ENCODE measurements at regions not wholly inside any gene's neighbourhood (a gene's known extent, or its start where the extent isn't known, plus 50 kb on each side); places are given as distances from the start of the nearest gene placed in this dataset.

DNA sequence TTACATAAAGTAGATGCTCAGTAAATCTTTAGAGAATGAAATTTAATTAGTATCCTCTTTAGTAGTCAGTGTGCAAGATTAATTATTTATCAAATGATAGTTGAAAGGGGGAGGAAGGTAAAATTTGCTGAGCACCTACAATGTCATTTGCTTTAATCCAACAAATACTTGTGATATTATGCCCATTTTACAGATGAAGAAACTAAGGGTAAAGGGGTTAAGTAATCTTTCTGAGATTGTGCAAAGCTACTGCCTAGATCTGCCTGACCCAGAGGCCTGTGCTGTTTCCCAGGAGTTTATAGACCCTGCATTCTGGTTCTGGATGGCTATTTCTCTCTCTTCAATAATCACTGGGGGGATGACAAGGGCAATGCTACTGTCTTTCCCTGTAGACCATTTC is 58.3 kb upstream of the BACH2 start:
- TF ChIP-seq CTCF (IDR thresholded peaks at IDR 0.05; ENCODE audit: insufficient read depth, low read depth, low read length), result no peak
- no peaks in the 10 kb centered on the region for H3K36me3 ChIP-seq (ENCODE audit: control insufficient read depth, insufficient read depth, low read length)
- peaks cover 7% of the 10 kb centered on the region for H3K27me3 ChIP-seq (ENCODE audit: control insufficient read depth, insufficient read depth, low read length)
- DNase-seq (ENCODE audit: low read depth), result no peak
- no peak overlapping the region for H3K4me3 ChIP-seq (ENCODE audit: low read depth, low read length)
- POLR2A ChIA-PET, result no interaction called here
- CTCF ChIA-PET, result no interaction called here

- no peak for TF ChIP-seq CTCF (IDR thresholded peaks at IDR 0.05; ENCODE audit: insufficient read depth, low read depth, low read length)
- Histone ChIP-seq H3K36me3 (ENCODE audit: control insufficient read depth, insufficient read depth, low read length) (no peaks in the 10 kb centered on the region), H3K27me3 (ENCODE audit: control insufficient read depth, insufficient read depth, low read length) (peaks cover 7% of the 10 kb centered on the region), H3K4me3 (ENCODE audit: low read depth, low read length) (no peak overlapping the region)
- CTCF ChIA-PET, result interaction anchor here (1.6 kb wide), 1 partner anchor 11 kb away, joined by 5 read pairs; no protein-coding TSS in a partner anchor
- POLR2A ChIA-PET, result no interaction called here
- DNase-seq (ENCODE audit: low read depth), result no peak
Measured at GRCh38 chr6:90351696-90352095, 55.1 kb upstream of the BACH2 start.

GRCh38 chr6:90350689-90351554 is 54.3 kb upstream of the BACH2 start:
- Histone ChIP-seq H3K36me3 (ENCODE audit: control insufficient read depth, insufficient read depth, low read length) (no peaks in the 10 kb centered on the region), H3K4me3 (ENCODE audit: low read depth, low read length) (no peak overlapping the region), H3K27me3 (ENCODE audit: control insufficient read depth, insufficient read depth, low read length) (peaks cover 7% of the 10 kb centered on the region)
- ChIA-PET POLR2A (no interaction called here), CTCF (interaction anchor here (1.6 kb wide), 1 partner anchor 10 kb away, joined by 5 read pairs; no protein-coding TSS in a partner anchor)
- TF ChIP-seq CTCF (IDR thresholded peaks at IDR 0.05; ENCODE audit: insufficient read depth, low read depth, low read length), result no peak
- no peak for DNase-seq (ENCODE audit: low read depth)

DNA sequence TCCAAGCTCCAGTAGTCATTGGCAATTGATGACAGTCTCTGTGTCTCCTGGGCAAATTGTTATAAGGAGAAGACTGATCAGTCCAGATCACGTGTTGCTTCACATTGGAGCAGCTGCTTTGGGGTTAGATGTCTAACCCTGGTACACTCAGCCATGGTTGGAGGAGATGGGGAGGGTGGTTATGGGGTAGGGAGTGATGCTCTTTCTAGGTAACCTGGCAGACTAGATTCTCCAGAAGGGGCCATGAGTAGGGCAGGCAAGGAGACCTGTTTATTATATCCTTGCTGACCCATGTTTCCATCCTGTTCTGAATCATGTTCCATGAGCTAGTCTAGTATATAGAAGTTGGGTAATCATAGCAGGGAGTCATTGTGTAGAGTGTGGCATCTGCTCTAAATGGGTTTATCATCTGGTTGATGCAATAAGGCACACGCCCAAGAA is 50.8 kb upstream of the BACH2 start:
- Histone ChIP-seq H3K36me3 (ENCODE audit: control insufficient read depth, insufficient read depth, low read length) (no peaks in the 10 kb centered on the region), H3K4me3 (ENCODE audit: low read depth, low read length) (no peak overlapping the region), H3K27me3 (ENCODE audit: control insufficient read depth, insufficient read depth, low read length) (no peaks in the 10 kb centered on the region)
- no peak for TF ChIP-seq CTCF (IDR thresholded peaks at IDR 0.05; ENCODE audit: insufficient read depth, low read depth, low read length)
- CTCF ChIA-PET, result interaction anchor here (1.5 kb wide), 1 partner anchor 12 kb away, joined by 4 read pairs; no protein-coding TSS in a partner anchor
- no peak for DNase-seq (ENCODE audit: low read depth)
- POLR2A ChIA-PET, result no interaction called here

- ChIA-PET CTCF (no interaction called here), POLR2A (no interaction called here)
- H3K4me3 ChIP-seq (ENCODE audit: low read depth, low read length), result no peak overlapping the region
- no peak for TF ChIP-seq CTCF (IDR thresholded peaks at IDR 0.05; ENCODE audit: insufficient read depth, low read depth, low read length)
- no peak for DNase-seq (ENCODE audit: low read depth)
- no peaks in the 10 kb centered on the region for H3K27me3 ChIP-seq (ENCODE audit: control insufficient read depth, insufficient read depth, low read length)
- H3K36me3 ChIP-seq (ENCODE audit: control insufficient read depth, insufficient read depth, low read length), result no peaks in the 10 kb centered on the region
Measured at GRCh38 chr6:90346729-90347128, 50.1 kb upstream of the BACH2 start.

All from BJ (cell line).